CD4-positive, alpha-beta T cell (primary cell): ENCODE measurements at regions not wholly inside any gene's neighbourhood (a gene's known extent, or its start where the extent isn't known, plus 50 kb on each side); places are given as distances from the start of the nearest gene placed in this dataset.

ENCODE experiments used
- ATAC-seq: fragments of 200-7000 bp; cut with Tn5 transposase; one replicate; pipeline ENCODE4 v1.10.0; 2022; ENCODE audit warnings: mild to moderate bottlenecking; ENCODE audit not compliant: poor library complexity
- CTCF ChIA-PET: fragments of 350-600 bp; sonication (Branson Sonifier 250); formaldehyde crosslinking; loops from one replicate; lab custom pipeline; 2021; ENCODE audit warnings: antibody characterized with exemption, inconsistent platforms; lab: Charles Lee
- POLR2A ChIA-PET: fragments of 350-600 bp; sonication (Branson Sonifier 250); formaldehyde crosslinking; loops from one replicate; lab custom pipeline; 2021; ENCODE audit warnings: antibody characterized with exemption, inconsistent platforms; lab: Charles Lee
- DNase-seq, 14 experiments: peaks; one replicate each; pipeline ENCODE4 v3.0.0-alpha.2; 2013 to 2020; ENCODE audit warnings: mixed read lengths in 2 of 14
- H3K27ac ChIP-seq, 2 donors: one replicate each; pipeline versions ENCODE4 v1.5.1 to v1.7.0; 2013; ENCODE audit warnings: low read length in 2 of 2, low read depth in 1 of 2, mild to moderate bottlenecking in 1 of 2
- H3K27me3 ChIP-seq, 2 experiments: 1 replicate in 1 of 2; 2 replicates in 1 of 2; pipeline versions ENCODE4 v1.6.1 to v1.7.0; 2013; ENCODE audit warnings: low read length in 2 of 2, control low read depth in 1 of 2, mild to moderate bottlenecking in 1 of 2, moderate library complexity in 1 of 2; ENCODE audit not compliant: insufficient read depth in 2 of 2, control insufficient read depth in 1 of 2
- H3K36me3 ChIP-seq: one replicate; pipeline ENCODE4 v1.6.1; 2013; ENCODE audit warnings: low read length, control low read depth; ENCODE audit not compliant: insufficient read depth
- H3K4me1 ChIP-seq: one replicate; pipeline ENCODE4 v1.6.1; 2013; ENCODE audit warnings: low read length, control low read depth; ENCODE audit not compliant: insufficient read depth
- H3K4me3 ChIP-seq: one replicate; pipeline ENCODE4 v1.5.1; 2013; ENCODE audit warnings: mild to moderate bottlenecking, low read length, moderate library complexity
- H3K9me3 ChIP-seq, 2 experiments: 1 replicate in 1 of 2; 2 replicates in 1 of 2; pipeline versions ENCODE4 v1.6.1 to v1.7.0; 2013; ENCODE audit warnings: low read length in 2 of 2, mild to moderate bottlenecking in 2 of 2, control low read depth in 1 of 2, moderate library complexity in 1 of 2; ENCODE audit not compliant: control insufficient read depth in 1 of 2, insufficient read depth in 1 of 2
- H3K27ac Mint-ChIP-seq: one replicate; pipeline ENCODE4 v1.8.0; 2020; ENCODE audit warnings: mixed read lengths
- H3K27me3 Mint-ChIP-seq: one replicate; pipeline ENCODE4 v1.8.0; 2021; ENCODE audit warnings: mixed read lengths
- H3K36me3 Mint-ChIP-seq: one replicate; pipeline ENCODE4 v1.8.0; 2021; ENCODE audit warnings: low read depth, mixed read lengths
- H3K4me1 Mint-ChIP-seq: one replicate; pipeline ENCODE4 v1.8.0; 2021; ENCODE audit warnings: low read depth, mixed read lengths
- H3K4me3 Mint-ChIP-seq: one replicate; pipeline ENCODE4 v1.8.0; 2020; ENCODE audit warnings: mild to moderate bottlenecking, mixed read lengths
- H3K9me3 Mint-ChIP-seq: one replicate; pipeline ENCODE4 v1.8.0; 2020; ENCODE audit warnings: mixed read lengths
- CTCF ChIP-seq: fragments of 200-600 bp; IDR thresholded peaks from one replicate; pipeline ENCODE4 v1.8.0; 2022; ENCODE audit warnings: antibody characterized with exemption, mild to moderate bottlenecking
- intact Hi-C, 2 experiments: fragments of 100-400 bp; cut with DNase I in 1 of 2; cut with micrococcal nuclease in 1 of 2; formaldehyde crosslinking; loops; one replicate each; pipeline versions ENCODE4 v1.15.1 to v1.9.0; 2023 to 2025; cut with DNase I, micrococcal nuclease

GRCh38 chr12:90037740-90038139 is 329.1 kb upstream of the ATP2B1 start:
- H3K27me3 Mint-ChIP-seq: no peaks in the 10 kb centered on the region
- peaks cover 11% of the 10 kb centered on the region for H3K4me1 Mint-ChIP-seq
- ATAC-seq: no peak
- no peaks in the 10 kb centered on the region for H3K36me3 Mint-ChIP-seq
- Histone ChIP-seq H3K4me3 (no peak overlapping the region), H3K36me3 (no peaks in the 10 kb centered on the region), H3K27me3 (no peaks in the 10 kb centered on the region), H3K4me1 (no peaks in the 10 kb centered on the region), H3K9me3 (no peaks in the 10 kb centered on the region), H3K27ac (no peak overlapping the region)
- no peaks in the 10 kb centered on the region for H3K9me3 Mint-ChIP-seq
- no peak for TF ChIP-seq CTCF
- no peak overlapping the region for H3K27ac Mint-ChIP-seq
- ChIA-PET POLR2A (no interaction called here), CTCF (no interaction called here)
- DNase-seq: no peak
- intact Hi-C loops: no loop called here
- H3K4me3 Mint-ChIP-seq: no peak overlapping the region

DNA sequence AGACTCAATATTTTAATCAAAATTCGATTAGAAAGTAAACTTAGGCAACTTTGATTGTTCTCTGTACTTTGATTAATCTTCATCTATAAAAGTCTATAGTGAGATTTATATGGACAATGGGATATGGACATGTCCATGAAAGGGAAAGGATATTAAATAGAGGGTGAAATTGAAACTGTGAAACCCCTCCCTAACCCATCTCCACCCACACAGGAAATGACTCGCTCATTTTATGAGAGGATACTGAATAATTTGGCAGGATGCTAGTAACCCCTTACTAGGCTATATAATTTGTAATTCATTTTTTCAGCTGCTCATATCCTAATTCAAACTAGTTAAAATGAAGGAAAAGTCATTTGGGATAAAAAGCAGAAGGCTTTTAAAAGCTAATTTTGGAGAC is 328.0 kb upstream of the ATP2B1 start:
- no peak for ATAC-seq

GRCh38 chr12:90030726-90031125 is 322.1 kb upstream of the ATP2B1 start:
- Mint-ChIP-seq H3K27me3 (no peaks in the 10 kb centered on the region), H3K9me3 (no peaks in the 10 kb centered on the region), H3K27ac (no peak overlapping the region), H3K4me3 (no peak overlapping the region), H3K4me1 (peaks cover 18% of the 10 kb centered on the region), H3K36me3 (no peaks in the 10 kb centered on the region)
- no peak overlapping the region for H3K27ac ChIP-seq
- ChIA-PET POLR2A (interaction anchor here (1.3 kb wide), 1 partner anchor 321 kb away, joined by 4 read pairs; the partner anchor contains the start of gene ATP2B1), CTCF (no interaction called here)
- H3K4me3 ChIP-seq: no peak overlapping the region
- H3K27me3 ChIP-seq: no peaks in the 10 kb centered on the region
- H3K36me3 ChIP-seq: no peaks in the 10 kb centered on the region
- TF ChIP-seq CTCF: no peak
- intact Hi-C loops: no loop called here
- H3K9me3 ChIP-seq: no peaks in the 10 kb centered on the region
- DNase-seq (no peak), ATAC-seq (no peak)
- peaks cover 5% of the 10 kb centered on the region for H3K4me1 ChIP-seq

More for the DNA sequence above, 328.0 kb upstream of the ATP2B1 start:
- peak in 1 of 14 experiments; percentile 33 for DNase-seq
- ChIA-PET CTCF (no interaction called here), POLR2A (no interaction called here)
- Histone ChIP-seq H3K27me3 (no peaks in the 10 kb centered on the region), H3K27ac (no peak overlapping the region), H3K4me3 (no peak overlapping the region), H3K9me3 (no peaks in the 10 kb centered on the region), H3K36me3 (no peaks in the 10 kb centered on the region), H3K4me1 (no peaks in the 10 kb centered on the region)
- TF ChIP-seq CTCF: no peak
- intact Hi-C loops: no loop called here
- Mint-ChIP-seq H3K27ac (no peak overlapping the region), H3K4me3 (no peak overlapping the region), H3K9me3 (no peaks in the 10 kb centered on the region), H3K36me3 (no peaks in the 10 kb centered on the region), H3K27me3 (no peaks in the 10 kb centered on the region), H3K4me1 (peaks cover 16% of the 10 kb centered on the region)
